Type B pancreatic cell (in vitro differentiated cells): ENCODE measurements at regions not wholly inside any gene's neighbourhood (a gene's known extent, or its start where the extent isn't known, plus 50 kb on each side); places are given as distances from the start of the nearest gene placed in this dataset.

ENCODE experiments used
- DNase-seq: peaks from one replicate; pipeline ENCODE4 v3.0.0; 2021; ENCODE audit warnings: mixed read lengths; ENCODE audit not compliant: unreplicated experiment; ENCODE audit errors: extremely low spot score
- H3K27ac Mint-ChIP-seq: 2 replicates; pipeline ENCODE4 v1.8.0; 2021; ENCODE audit warnings: mild to moderate bottlenecking, mixed read lengths
- H3K27me3 Mint-ChIP-seq: 2 replicates; pipeline ENCODE4 v1.8.0; 2021; ENCODE audit warnings: mixed read lengths
- H3K36me3 Mint-ChIP-seq: 2 replicates; pipeline ENCODE4 v1.8.0; 2021; ENCODE audit warnings: mixed read lengths
- H3K4me1 Mint-ChIP-seq: one replicate; pipeline ENCODE4 v1.8.0; 2021; ENCODE audit warnings: mixed read lengths; ENCODE audit not compliant: unreplicated experiment
- H3K4me3 Mint-ChIP-seq: 2 replicates; pipeline ENCODE4 v1.8.0; 2021; ENCODE audit warnings: mild to moderate bottlenecking, mixed read lengths
- H3K9me3 Mint-ChIP-seq: 2 replicates; pipeline ENCODE4 v1.8.0; 2021; ENCODE audit warnings: mixed read lengths
- TF ChIP-seq, protein P1 (sequence below): fragments of 200-600 bp; sonication (generic); conservative IDR thresholded peaks from 2 replicates; pipeline ENCODE4 v1.5.0; 2021; ENCODE audit warnings: antibody characterized with exemption, mild to moderate bottlenecking

DNA sequence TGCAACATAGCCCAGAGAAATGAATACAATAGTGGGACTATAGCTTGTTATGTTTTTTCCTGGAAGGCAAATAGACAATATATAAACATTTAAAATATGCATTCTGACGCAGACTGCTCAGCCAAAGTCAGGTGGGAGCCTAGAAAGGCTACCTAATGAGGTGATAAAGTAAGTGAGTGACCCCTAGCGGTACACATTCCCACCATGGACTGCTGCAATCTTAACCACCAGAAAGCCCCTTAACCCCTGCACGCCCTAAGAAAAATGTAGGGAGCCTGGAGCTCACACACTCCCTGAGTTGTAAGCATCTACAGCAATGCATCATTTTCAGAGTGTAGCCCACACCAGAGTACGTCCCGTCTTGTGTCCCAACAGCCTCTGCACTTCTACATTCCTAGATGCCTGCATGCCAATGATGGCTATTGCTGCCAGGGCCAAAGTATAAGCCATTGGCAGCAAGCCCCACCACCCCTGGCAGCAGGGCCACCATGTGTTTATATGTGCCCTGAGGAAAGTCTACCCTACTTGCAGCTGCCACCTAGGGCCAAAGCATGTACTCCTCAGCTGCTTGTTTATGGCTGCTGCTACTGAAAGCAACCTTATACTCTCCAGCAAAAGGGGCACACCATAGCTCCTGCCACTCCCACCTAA lies 127.6 kb downstream of the KIF2B start:
- H3K4me1 Mint-ChIP-seq, result no peaks in the 10 kb centered on the region
- H3K27ac Mint-ChIP-seq, result no peak overlapping the region
- TF ChIP-seq, protein P1, sequence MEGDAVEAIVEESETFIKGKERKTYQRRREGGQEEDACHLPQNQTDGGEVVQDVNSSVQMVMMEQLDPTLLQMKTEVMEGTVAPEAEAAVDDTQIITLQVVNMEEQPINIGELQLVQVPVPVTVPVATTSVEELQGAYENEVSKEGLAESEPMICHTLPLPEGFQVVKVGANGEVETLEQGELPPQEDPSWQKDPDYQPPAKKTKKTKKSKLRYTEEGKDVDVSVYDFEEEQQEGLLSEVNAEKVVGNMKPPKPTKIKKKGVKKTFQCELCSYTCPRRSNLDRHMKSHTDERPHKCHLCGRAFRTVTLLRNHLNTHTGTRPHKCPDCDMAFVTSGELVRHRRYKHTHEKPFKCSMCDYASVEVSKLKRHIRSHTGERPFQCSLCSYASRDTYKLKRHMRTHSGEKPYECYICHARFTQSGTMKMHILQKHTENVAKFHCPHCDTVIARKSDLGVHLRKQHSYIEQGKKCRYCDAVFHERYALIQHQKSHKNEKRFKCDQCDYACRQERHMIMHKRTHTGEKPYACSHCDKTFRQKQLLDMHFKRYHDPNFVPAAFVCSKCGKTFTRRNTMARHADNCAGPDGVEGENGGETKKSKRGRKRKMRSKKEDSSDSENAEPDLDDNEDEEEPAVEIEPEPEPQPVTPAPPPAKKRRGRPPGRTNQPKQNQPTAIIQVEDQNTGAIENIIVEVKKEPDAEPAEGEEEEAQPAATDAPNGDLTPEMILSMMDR, result peak; percentile 50
- no peak overlapping the region for H3K4me3 Mint-ChIP-seq
- H3K27me3 Mint-ChIP-seq, result no peaks in the 10 kb centered on the region
- H3K9me3 Mint-ChIP-seq, result peaks cover 15% of the 10 kb centered on the region
- no peaks in the 10 kb centered on the region for H3K36me3 Mint-ChIP-seq
- DNase-seq, result no peak

DNA sequence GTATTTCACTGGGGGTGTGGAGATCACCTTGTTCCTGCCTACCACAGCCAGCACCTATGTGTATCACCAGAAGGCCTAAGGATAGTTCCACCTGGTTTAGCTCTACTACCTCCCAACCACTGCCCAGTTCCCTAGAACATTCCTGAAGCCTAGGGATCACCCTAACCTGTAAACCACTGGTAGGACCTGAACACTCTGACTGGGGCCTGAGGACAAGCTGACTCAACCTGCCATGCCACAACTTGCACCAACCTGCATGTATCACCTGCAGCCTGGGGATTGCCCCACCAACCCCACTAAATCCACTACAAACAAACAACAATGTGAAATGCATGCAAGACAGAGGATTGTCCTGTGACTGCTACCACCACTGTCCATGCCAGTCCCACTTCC lies 128.1 kb downstream of the KIF2B start:
- no peak overlapping the region for H3K4me3 Mint-ChIP-seq

DNA sequence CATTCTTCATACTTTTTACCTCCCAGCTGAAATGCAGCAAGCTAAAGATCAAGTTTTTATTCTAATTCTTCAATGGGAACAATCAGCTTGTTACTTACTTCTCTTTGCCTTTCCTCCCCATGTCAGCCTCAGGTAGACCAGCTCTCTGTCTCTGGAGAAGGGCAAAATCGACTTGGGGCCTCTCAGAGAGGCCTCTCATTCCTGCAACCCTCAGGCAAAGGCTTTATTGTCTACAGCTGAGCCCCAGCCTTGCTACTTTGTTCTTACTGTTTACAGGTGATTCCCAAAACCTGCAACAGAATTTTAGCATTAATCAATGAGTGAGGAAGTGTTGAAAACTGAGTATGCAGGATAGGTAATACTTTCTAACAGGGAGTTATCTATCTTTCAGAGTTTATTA lies 148.6 kb downstream of the KIF2B start:
- Mint-ChIP-seq H3K27me3 (no peaks in the 10 kb centered on the region), H3K36me3 (no peaks in the 10 kb centered on the region), H3K27ac (no peak overlapping the region), H3K4me1 (no peaks in the 10 kb centered on the region), H3K4me3 (no peak overlapping the region), H3K9me3 (peaks cover 3% of the 10 kb centered on the region)
- no peak for DNase-seq
- TF ChIP-seq, protein P1, result no peak

More for the DNA sequence above, 128.1 kb downstream of the KIF2B start:
- Mint-ChIP-seq H3K36me3 (no peaks in the 10 kb centered on the region), H3K4me1 (no peaks in the 10 kb centered on the region), H3K27me3 (no peaks in the 10 kb centered on the region), H3K27ac (no peak overlapping the region), H3K9me3 (peaks cover 15% of the 10 kb centered on the region)
- TF ChIP-seq, protein P1, result no peak
- DNase-seq, result no peak

DNA sequence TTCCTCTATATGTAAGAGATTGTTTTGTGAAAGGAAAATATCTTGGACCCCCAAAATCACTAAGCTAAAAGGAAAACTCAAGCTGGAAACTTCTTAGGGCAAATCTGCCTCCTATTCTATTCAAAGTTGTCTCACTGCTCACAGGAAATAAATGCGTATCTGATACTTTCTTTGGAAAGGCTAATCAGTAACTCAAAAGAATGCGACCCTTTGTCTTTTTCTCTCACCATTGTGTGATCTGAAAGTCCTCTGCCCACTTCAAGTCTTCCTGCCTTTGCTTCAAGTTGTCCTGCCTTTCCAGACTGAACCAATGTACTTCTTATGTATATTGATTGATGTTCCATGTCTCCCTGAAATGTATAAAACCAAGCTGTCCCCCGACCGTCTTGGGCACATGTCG lies 157.3 kb downstream of the KIF2B start:
- Mint-ChIP-seq H3K4me3 (no peak overlapping the region), H3K36me3 (no peaks in the 10 kb centered on the region), H3K4me1 (peaks cover 4% of the 10 kb centered on the region), H3K27me3 (no peaks in the 10 kb centered on the region), H3K27ac (no peak overlapping the region), H3K9me3 (no peaks in the 10 kb centered on the region)
- TF ChIP-seq, protein P1, result no peak
- DNase-seq, result no peak

DNA sequence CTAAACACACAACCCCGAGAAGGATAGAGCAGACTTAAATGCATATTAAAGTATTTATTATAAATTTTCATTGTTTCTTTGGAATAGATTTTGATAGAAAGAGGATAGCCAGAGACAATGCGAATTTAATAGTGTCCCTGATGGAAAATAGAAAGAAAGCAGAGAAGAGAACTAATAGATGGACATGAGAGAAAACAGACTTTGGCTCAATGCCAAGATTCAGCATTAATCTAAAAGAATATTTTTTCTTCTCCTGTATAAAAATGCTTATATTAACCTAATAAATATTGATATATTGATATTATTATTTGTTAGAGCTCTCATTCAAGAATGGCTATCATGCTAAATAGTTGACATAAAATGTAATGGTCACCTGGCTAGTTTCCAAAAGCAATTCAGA lies 173.4 kb downstream of the KIF2B start:
- H3K9me3 Mint-ChIP-seq, result no peaks in the 10 kb centered on the region
- no peak overlapping the region for H3K4me3 Mint-ChIP-seq
- no peaks in the 10 kb centered on the region for H3K36me3 Mint-ChIP-seq
- no peak overlapping the region for H3K27ac Mint-ChIP-seq
- H3K27me3 Mint-ChIP-seq, result no peaks in the 10 kb centered on the region
- no peak for DNase-seq
- TF ChIP-seq, protein P1, result no peak
- H3K4me1 Mint-ChIP-seq, result no peaks in the 10 kb centered on the region

DNA sequence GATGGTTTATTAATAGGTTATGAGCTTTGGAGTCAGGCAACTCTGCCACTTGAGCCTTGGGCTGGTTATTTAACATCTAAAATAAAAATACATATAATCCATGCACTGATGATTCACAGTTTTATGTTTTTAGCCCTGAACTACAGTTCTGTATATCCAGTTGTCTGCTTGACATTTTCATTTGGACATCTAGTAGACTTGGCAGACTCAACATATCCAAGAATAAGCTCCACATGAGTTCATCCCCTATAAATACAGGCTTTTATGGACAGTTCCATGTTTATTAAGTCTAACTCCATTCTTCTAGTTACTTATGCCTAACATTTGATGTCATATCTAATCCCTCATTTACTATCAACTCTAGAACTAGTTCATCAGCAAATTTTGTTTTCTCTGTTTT lies 174.2 kb downstream of the KIF2B start:
- H3K4me3 Mint-ChIP-seq, result no peak overlapping the region
- no peak overlapping the region for H3K27ac Mint-ChIP-seq
- H3K4me1 Mint-ChIP-seq, result no peaks in the 10 kb centered on the region
- TF ChIP-seq, protein P1, result no peak
- H3K27me3 Mint-ChIP-seq, result no peaks in the 10 kb centered on the region
- H3K36me3 Mint-ChIP-seq, result no peaks in the 10 kb centered on the region
- no peaks in the 10 kb centered on the region for H3K9me3 Mint-ChIP-seq
- no peak for DNase-seq
